HL-60 (cell line): ENCODE measurements at regions not wholly inside any gene's neighbourhood (a gene's known extent, or its start where the extent isn't known, plus 50 kb on each side); places are given as distances from the start of the nearest gene placed in this dataset.

Source experiments
- DNase-seq, 2 experiments: peaks; one replicate each; pipeline ENCODE4 v3.0.0-alpha.2; 2010 to 2020; ENCODE audit warnings: low read depth in 1 of 2, low spot score in 1 of 2
- H3K27ac ChIP-seq: fragments of 250-450 bp; sonication (Bioruptor Pico); replicated peaks from 2 replicates; pipeline ENCODE4 v1.5.1; 2020; ENCODE audit warnings: mild to moderate bottlenecking, moderate library complexity
- H3K27me3 ChIP-seq: fragments of 250-450 bp; sonication (Bioruptor Pico); 2 replicates; pipeline ENCODE4 v1.5.1; 2021; ENCODE audit warnings: mild to moderate bottlenecking, moderate library complexity; ENCODE audit not compliant: insufficient read depth, poor library complexity, severe bottlenecking
- H3K4me3 ChIP-seq: replicated peaks from 2 replicates; pipeline ENCODE4 v1.5.1; 2011; ENCODE audit warnings: mild to moderate bottlenecking, control low read depth, low read length; ENCODE audit not compliant: insufficient read depth
- CTCF ChIP-seq: IDR thresholded peaks from one replicate; pipeline ENCODE4 v1.5.1; 2011; ENCODE audit warnings: low read length, control low read depth, inconsistent platforms; ENCODE audit not compliant: insufficient read depth
- GABPA ChIP-seq: IDR thresholded peaks from 2 replicates; pipeline ENCODE4 v1.6.1; 2012; ENCODE audit warnings: low read depth
- POLR2AphosphoS5 ChIP-seq: IDR thresholded peaks from 2 replicates; pipeline ENCODE4 v1.6.1; 2012; ENCODE audit warnings: low read depth
- REST ChIP-seq: IDR thresholded peaks from 2 replicates; pipeline ENCODE4 v1.6.1; 2012; ENCODE audit warnings: low read depth; ENCODE audit not compliant: insufficient replicate concordance
- SPI1 ChIP-seq: IDR thresholded peaks from 2 replicates; pipeline ENCODE4 v1.6.1; 2012; ENCODE audit warnings: low read depth, mild to moderate bottlenecking, borderline replicate concordance

GRCh38 chr20:22880277-22880676, 154.8 kb upstream of the SSTR4 start:
- no peak for DNase-seq
- no peak for TF ChIP-seq REST
- TF ChIP-seq CTCF = no peak
- TF ChIP-seq SPI1 = no peak
- no peak for TF ChIP-seq POLR2AphosphoS5
- TF ChIP-seq GABPA = no peak
- Histone ChIP-seq H3K27ac (no peak overlapping the region), H3K4me3 (no peak overlapping the region), H3K27me3 (peaks cover 5% of the 10 kb centered on the region)

- Histone ChIP-seq H3K27me3 (no peaks in the 10 kb centered on the region), H3K27ac (no peak overlapping the region), H3K4me3 (no peak overlapping the region)
- TF ChIP-seq GABPA = no peak
- no peak for TF ChIP-seq CTCF
- no peak for DNase-seq
Measured at GRCh38 chr20:22887796-22888195, 147.3 kb upstream of the SSTR4 start.

- H3K4me3 ChIP-seq = no peak overlapping the region
- peaks cover 2% of the 10 kb centered on the region for H3K27me3 ChIP-seq
- no peak overlapping the region for H3K27ac ChIP-seq
- TF ChIP-seq SPI1 (no peak), CTCF (no peak), GABPA (no peak)
- no peak for DNase-seq
Measured at GRCh38 chr20:22890594-22891300, 144.4 kb upstream of the SSTR4 start.

GRCh38 chr20:22901164-22901563, 133.9 kb upstream of the SSTR4 start:
- H3K27ac ChIP-seq = no peak overlapping the region
- no peaks in the 10 kb centered on the region for H3K27me3 ChIP-seq
- no peak for TF ChIP-seq GABPA
- TF ChIP-seq POLR2AphosphoS5 = no peak
- no peak for TF ChIP-seq CTCF
- TF ChIP-seq REST = no peak
- no peak for TF ChIP-seq SPI1
- H3K4me3 ChIP-seq = no peak overlapping the region
- no peak for DNase-seq
